Adrenal gland (tissue), 5 donors: ENCODE measurements at regions not wholly inside any gene's neighbourhood (a gene's known extent, or its start where the extent isn't known, plus 50 kb on each side); places are given as distances from the start of the nearest gene placed in this dataset.

ENCODE experiments used
- CTCF ChIP-seq, 6 experiments: fragments of 450-650 bp in 4 of 6; fragments of 200-600 bp in 2 of 6; sonication (generic) in 1 of 6; IDR thresholded peaks; 1 replicate in 5 of 6; 2 replicates in 1 of 6; pipeline versions ENCODE4 v1.5.1 to v1.8.0; 2016 to 2021; ENCODE audit warnings: antibody characterized with exemption in 6 of 6, mild to moderate bottlenecking in 2 of 6, moderate library complexity in 1 of 6
- POLR2A ChIP-seq, 2 donors: fragments of 450-650 bp; IDR thresholded peaks; one replicate each; pipeline ENCODE4 v1.6.1; 2017; ENCODE audit warnings: antibody characterized with exemption in 2 of 2, mild to moderate bottlenecking in 2 of 2, moderate library complexity in 1 of 2
- donor health status: DM: no; HTN: no; CAD: no.

- TF ChIP-seq CTCF (IDR thresholded peaks at IDR 0.05), result no peak
- TF ChIP-seq POLR2A (IDR thresholded peaks at IDR 0.05), result no peak
These were observed 374.1 kb upstream of the IRX4 start for GRCh38 chr5:2256691-2257280.
